ENCODE measurements at regions not wholly inside any gene's neighbourhood (a gene's known extent, or its start where the extent isn't known, plus 50 kb on each side); places are given as distances from the start of the nearest gene placed in this dataset.
A peak's percentile ranks its signal among the peaks of the same experiment; 100 is the strongest.
"Not testable (repeated sequence)": the region's sequence is repeated elsewhere in the genome, so short reads cannot be mapped to it uniquely, and the experiment has no call there.

- in situ Hi-C loops (cut with MboI; ENCODE audit: low pct_unique_long_range_greater_than_20kb, low sequenced_read_pairs) = no loop called here
Measured at GRCh38 chr16:65716737-65717700, 595.2 kb upstream of the CDH11 start.

GRCh38 chr16:65713181-65713808 lies 591.4 kb upstream of the CDH11 start:
- DNase-seq = no peak
- in situ Hi-C loops (cut with MboI; ENCODE audit: low pct_unique_long_range_greater_than_20kb, low sequenced_read_pairs) = no loop called here

More at GRCh38 chr16:65716737-65717700, 595.2 kb upstream of the CDH11 start:
- DNase-seq = no peak

GRCh38 chr16:65710107-65710506 lies 588.2 kb upstream of the CDH11 start:
- in situ Hi-C loops (cut with MboI; ENCODE audit: low pct_unique_long_range_greater_than_20kb, low sequenced_read_pairs) = no loop called here
- no peak for DNase-seq

GRCh38 chr16:65704866-65705265 lies 583.0 kb upstream of the CDH11 start:
- in situ Hi-C loops (cut with MboI; ENCODE audit: low pct_unique_long_range_greater_than_20kb, low sequenced_read_pairs) = no loop called here
- DNase-seq = no peak

- DNase-seq = no peak
- in situ Hi-C loops (cut with MboI; ENCODE audit: low pct_unique_long_range_greater_than_20kb, low sequenced_read_pairs) = no loop called here
Measured at GRCh38 chr16:65702707-65703402, 581.0 kb upstream of the CDH11 start.

- no peak for DNase-seq
- in situ Hi-C loops (cut with MboI; ENCODE audit: low pct_unique_long_range_greater_than_20kb, low sequenced_read_pairs) = no loop called here
Measured at GRCh38 chr16:65700596-65700995, 578.7 kb upstream of the CDH11 start.

- DNase-seq = no peak
- in situ Hi-C loops (cut with MboI; ENCODE audit: low pct_unique_long_range_greater_than_20kb, low sequenced_read_pairs) = no loop called here
Measured at GRCh38 chr16:65698791-65699321, 577.0 kb upstream of the CDH11 start.

GRCh38 chr16:65697521-65697920 lies 575.7 kb upstream of the CDH11 start:
- in situ Hi-C loops (cut with MboI; ENCODE audit: low pct_unique_long_range_greater_than_20kb, low sequenced_read_pairs) = no loop called here
- no peak for DNase-seq

- no peak for DNase-seq
- in situ Hi-C loops (cut with MboI; ENCODE audit: low pct_unique_long_range_greater_than_20kb, low sequenced_read_pairs) = no loop called here
Measured at GRCh38 chr16:65697065-65697464, 575.2 kb upstream of the CDH11 start.

- in situ Hi-C loops (cut with MboI; ENCODE audit: low pct_unique_long_range_greater_than_20kb, low sequenced_read_pairs); DNase-seq: not testable (repeated sequence)
Measured at GRCh38 chr16:65691846-65692245, 570.0 kb upstream of the CDH11 start.

- no peak for DNase-seq
- in situ Hi-C loops (cut with MboI; ENCODE audit: low pct_unique_long_range_greater_than_20kb, low sequenced_read_pairs) = no loop called here
Measured at GRCh38 chr16:65689726-65690125, 567.9 kb upstream of the CDH11 start.

GRCh38 chr16:65688301-65688700 lies 566.4 kb upstream of the CDH11 start:
- in situ Hi-C loops (cut with MboI; ENCODE audit: low pct_unique_long_range_greater_than_20kb, low sequenced_read_pairs) = no loop called here
- no peak for DNase-seq

- in situ Hi-C loops (cut with MboI; ENCODE audit: low pct_unique_long_range_greater_than_20kb, low sequenced_read_pairs) = no loop called here
- DNase-seq = peak; percentile 1
Measured at GRCh38 chr16:65684230-65684629, 562.4 kb upstream of the CDH11 start.

- DNase-seq = no peak
- in situ Hi-C loops (cut with MboI; ENCODE audit: low pct_unique_long_range_greater_than_20kb, low sequenced_read_pairs) = no loop called here
Measured at GRCh38 chr16:65681406-65681805, 559.5 kb upstream of the CDH11 start.

- no peak for DNase-seq
- in situ Hi-C loops (cut with MboI; ENCODE audit: low pct_unique_long_range_greater_than_20kb, low sequenced_read_pairs) = no loop called here
Measured at GRCh38 chr16:65679785-65680184, 557.9 kb upstream of the CDH11 start.

- in situ Hi-C loops (cut with MboI; ENCODE audit: low pct_unique_long_range_greater_than_20kb, low sequenced_read_pairs) = no loop called here
- DNase-seq = no peak
Measured at GRCh38 chr16:65675161-65675560, 553.3 kb upstream of the CDH11 start.

GRCh38 chr16:65672960-65673359 lies 551.1 kb upstream of the CDH11 start:
- in situ Hi-C loops (cut with MboI; ENCODE audit: low pct_unique_long_range_greater_than_20kb, low sequenced_read_pairs) = no loop called here
- no peak for DNase-seq

- in situ Hi-C loops (cut with MboI; ENCODE audit: low pct_unique_long_range_greater_than_20kb, low sequenced_read_pairs) = no loop called here
- DNase-seq = no peak
Measured at GRCh38 chr16:65671071-65671470, 549.2 kb upstream of the CDH11 start.

GRCh38 chr16:65668064-65668595 lies 546.3 kb upstream of the CDH11 start:
- in situ Hi-C loops (cut with MboI; ENCODE audit: low pct_unique_long_range_greater_than_20kb, low sequenced_read_pairs) = no loop called here

More at GRCh38 chr16:65668064-65668595, 546.3 kb upstream of the CDH11 start:
- no peak for DNase-seq
